ENCODE measurements at regions not wholly inside any gene's neighbourhood (a gene's known extent, or its start where the extent isn't known, plus 50 kb on each side); places are given as distances from the start of the nearest gene placed in this dataset.

DNA sequence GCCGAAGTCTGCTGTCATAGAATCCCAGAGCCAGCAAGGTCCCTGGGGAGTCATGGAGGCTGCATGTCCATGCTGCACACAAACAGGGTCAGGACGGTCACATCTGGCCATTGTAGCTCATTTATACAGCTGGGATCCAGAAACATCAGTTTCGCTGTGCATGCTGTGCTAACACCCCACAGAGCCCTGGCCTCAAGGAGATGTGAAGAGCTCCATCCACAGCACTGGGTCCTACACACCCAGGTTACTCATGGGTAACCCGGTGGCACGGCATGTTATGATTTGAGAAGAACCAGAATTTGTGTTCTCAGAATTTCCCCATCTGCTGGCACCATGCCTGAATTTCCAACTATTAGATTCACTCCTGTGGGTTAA lies 146.3 kb upstream of the ARHGAP20 start:
- H3K9me3 ChIP-seq = no peaks in the 10 kb centered on the region
- DNase-seq = no peak
- intact Hi-C loops (cut with DNase I) = no loop called here

DNA sequence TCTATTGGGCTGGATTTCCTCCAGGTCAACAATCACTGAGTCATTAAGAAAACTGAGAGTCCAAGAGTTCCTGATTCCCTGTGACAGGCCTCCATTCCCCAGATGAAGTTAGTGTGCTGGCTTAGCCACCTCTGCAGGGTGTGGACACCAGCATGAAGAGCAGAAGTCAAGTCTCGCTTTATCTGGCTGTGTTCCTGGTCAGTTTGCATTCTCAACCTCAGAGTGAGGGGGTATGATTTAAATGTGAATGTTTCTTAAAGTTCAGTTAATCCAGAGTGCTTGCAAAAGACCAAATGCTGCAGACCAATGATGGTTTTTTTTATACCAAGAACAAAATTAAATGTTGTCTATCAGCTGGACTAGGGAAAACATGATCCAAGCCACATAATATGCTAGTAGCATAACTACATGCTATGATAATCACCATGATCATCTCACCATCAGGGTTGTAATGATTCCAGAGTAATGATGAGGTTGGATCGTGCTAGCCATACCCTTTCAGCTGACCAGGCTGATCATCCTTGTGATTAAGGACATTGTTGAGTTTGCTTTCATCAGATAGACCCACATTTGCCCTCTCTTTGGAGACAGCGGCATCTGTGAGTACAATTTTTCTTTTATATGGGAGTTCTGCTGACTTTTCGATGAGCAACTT lies 145.8 kb upstream of the ARHGAP20 start:
- TF ChIP-seq POLR2A (IDR thresholded peaks at IDR 0.05) = no peak
- TF ChIP-seq, protein P1, sequence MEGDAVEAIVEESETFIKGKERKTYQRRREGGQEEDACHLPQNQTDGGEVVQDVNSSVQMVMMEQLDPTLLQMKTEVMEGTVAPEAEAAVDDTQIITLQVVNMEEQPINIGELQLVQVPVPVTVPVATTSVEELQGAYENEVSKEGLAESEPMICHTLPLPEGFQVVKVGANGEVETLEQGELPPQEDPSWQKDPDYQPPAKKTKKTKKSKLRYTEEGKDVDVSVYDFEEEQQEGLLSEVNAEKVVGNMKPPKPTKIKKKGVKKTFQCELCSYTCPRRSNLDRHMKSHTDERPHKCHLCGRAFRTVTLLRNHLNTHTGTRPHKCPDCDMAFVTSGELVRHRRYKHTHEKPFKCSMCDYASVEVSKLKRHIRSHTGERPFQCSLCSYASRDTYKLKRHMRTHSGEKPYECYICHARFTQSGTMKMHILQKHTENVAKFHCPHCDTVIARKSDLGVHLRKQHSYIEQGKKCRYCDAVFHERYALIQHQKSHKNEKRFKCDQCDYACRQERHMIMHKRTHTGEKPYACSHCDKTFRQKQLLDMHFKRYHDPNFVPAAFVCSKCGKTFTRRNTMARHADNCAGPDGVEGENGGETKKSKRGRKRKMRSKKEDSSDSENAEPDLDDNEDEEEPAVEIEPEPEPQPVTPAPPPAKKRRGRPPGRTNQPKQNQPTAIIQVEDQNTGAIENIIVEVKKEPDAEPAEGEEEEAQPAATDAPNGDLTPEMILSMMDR (IDR thresholded peaks at IDR 0.05) = no peak
- WGBS, 2 donors = 53 to 78% methylated on average over 3 to 4 of the region's 4 CpGs
- H3K27ac ChIP-seq = peak overlapping the region in 3 of 4 donors; percentile 57 to 77 (median 64)
- no peaks in the 10 kb centered on the region for H3K27me3 ChIP-seq
- peaks cover 5 to 32% (median 10%) of the 10 kb centered on the region in 3 donors for H3K4me1 ChIP-seq
- H3K9me3 ChIP-seq = no peaks in the 10 kb centered on the region
- intact Hi-C loops (cut with DNase I) = no loop called here
- DNase-seq = no peak
- H3K36me3 ChIP-seq = no peaks in the 10 kb centered on the region
- H3K4me3 ChIP-seq = no peak overlapping the region

More for the DNA sequence above, 146.3 kb upstream of the ARHGAP20 start:
- Histone ChIP-seq H3K36me3 (no peaks in the 10 kb centered on the region), H3K4me1 (peaks cover 5 to 32% (median 10%) of the 10 kb centered on the region in 3 donors), H3K4me3 (no peak overlapping the region), H3K27me3 (no peaks in the 10 kb centered on the region), H3K27ac (peak overlapping the region in 3 of 4 donors; percentile 45 to 77 (median 64))
- WGBS, 2 donors = 25 to 61% methylated on average over 3 to 5 of the region's 5 CpGs
- no peak for TF ChIP-seq POLR2A (IDR thresholded peaks at IDR 0.05)
- TF ChIP-seq, protein P1 (IDR thresholded peaks at IDR 0.05) = no peak

DNA sequence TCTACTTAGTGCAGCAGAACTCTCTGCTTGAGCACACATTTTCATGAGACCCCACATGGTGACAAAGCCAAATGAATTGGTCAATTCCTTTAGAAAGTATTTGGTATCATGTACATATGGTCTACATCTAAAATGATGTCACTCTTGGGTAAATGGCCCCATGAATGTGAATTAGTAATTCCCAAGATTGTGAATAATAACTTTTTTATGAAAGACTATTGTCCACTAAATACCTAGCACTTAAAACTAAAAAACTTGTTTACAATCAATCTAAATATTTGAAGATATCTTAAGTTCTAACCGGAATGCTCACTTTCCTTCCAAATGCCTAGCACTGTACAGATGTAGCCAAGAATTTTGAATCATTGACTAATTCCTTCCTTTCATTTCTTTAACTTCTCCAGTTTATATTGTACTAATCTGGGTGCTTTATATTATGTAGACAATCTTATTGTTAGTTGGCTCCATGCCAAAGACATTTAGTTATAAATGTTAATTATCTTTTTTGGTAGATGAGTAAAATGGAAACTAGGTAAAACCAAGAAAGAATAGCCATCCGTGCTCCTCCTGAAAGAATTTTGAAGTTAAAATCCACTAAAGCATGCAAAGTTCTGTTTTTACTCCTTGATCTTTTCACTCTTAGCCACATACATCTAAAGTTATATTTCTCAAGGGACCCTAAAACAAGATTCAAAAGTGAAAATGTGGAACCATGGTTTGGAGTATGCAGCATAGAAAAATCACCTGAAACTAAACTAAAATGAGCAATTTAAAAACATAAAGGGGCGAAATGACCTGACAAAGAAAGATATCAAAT lies 145.0 kb upstream of the ARHGAP20 start:
- Histone ChIP-seq H3K4me1 (peaks cover 5 to 32% (median 10%) of the 10 kb centered on the region in 3 donors), H3K4me3 (no peak overlapping the region), H3K27me3 (no peaks in the 10 kb centered on the region), H3K27ac (peak overlapping the region in 3 of 4 donors; percentile 57 to 77 (median 64)), H3K9me3 (no peaks in the 10 kb centered on the region), H3K36me3 (no peaks in the 10 kb centered on the region)
- DNase-seq = no peak
- intact Hi-C loops (cut with DNase I) = no loop called here
- WGBS, 2 donors = 44 to 48% methylated on average over 3 of the region's 3 CpGs
- TF ChIP-seq POLR2A (IDR thresholded peaks at IDR 0.05) = no peak
- TF ChIP-seq, protein P1 (IDR thresholded peaks at IDR 0.05) = no peak

DNA sequence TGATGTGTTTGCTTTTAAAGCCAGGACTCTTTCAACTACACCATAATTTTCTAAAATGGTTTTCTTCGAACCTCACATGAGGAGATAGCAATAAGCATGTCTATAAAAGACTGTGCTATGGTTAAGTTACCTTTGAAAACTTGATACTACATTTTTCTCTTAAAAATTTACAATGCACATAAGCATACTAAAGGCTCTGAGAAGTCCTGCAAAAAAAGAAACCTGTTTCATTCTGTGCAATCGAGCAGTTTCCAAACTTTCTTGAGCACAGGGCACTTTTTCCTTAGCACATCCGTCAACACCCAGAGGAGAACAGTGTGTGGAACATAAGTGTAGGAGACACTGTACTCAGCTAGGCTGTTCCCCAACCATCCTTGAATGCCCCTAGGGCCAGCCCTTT lies 144.1 kb upstream of the ARHGAP20 start:
- H3K4me3 ChIP-seq = no peak overlapping the region
- no peaks in the 10 kb centered on the region for H3K36me3 ChIP-seq
- no peak overlapping the region for H3K27ac ChIP-seq
- H3K9me3 ChIP-seq = no peaks in the 10 kb centered on the region
- 82 to 83% methylated on average over 3 of the region's 3 CpGs for WGBS, 2 donors
- no peaks in the 10 kb centered on the region for H3K27me3 ChIP-seq
- intact Hi-C loops (cut with DNase I) = no loop called here
- TF ChIP-seq POLR2A (IDR thresholded peaks at IDR 0.05) = no peak
- TF ChIP-seq, protein P1 (IDR thresholded peaks at IDR 0.05) = no peak
- H3K4me1 ChIP-seq = peaks cover 5 to 32% (median 10%) of the 10 kb centered on the region in 3 donors
- no peak for DNase-seq

DNA sequence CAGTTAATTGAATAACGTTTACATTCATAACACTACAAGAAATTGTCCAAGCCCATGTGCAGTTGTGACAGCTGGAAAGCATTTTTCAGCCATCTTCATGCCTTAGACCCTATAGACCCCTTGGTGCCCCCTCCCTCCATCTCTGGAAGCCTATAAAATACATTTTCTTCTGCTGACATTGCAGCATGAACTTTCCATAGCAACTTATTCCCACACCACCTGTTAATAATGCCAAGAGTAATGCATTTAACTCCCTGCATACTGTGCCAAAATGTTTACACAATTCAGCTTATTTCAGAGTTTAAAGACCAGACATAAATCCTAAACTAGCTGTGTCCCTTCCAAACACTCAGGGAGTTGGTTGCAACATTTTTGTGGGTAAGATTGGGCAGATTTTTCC lies 143.0 kb upstream of the ARHGAP20 start:
- no peaks in the 10 kb centered on the region for H3K9me3 ChIP-seq
- 28 to 41% methylated on average over 1 of the region's 1 CpG for WGBS, 2 donors
- no peak overlapping the region for H3K27ac ChIP-seq
- H3K36me3 ChIP-seq = no peaks in the 10 kb centered on the region
- intact Hi-C loops (cut with DNase I) = no loop called here
- no peak for TF ChIP-seq POLR2A (IDR thresholded peaks at IDR 0.05)
- TF ChIP-seq, protein P1 (IDR thresholded peaks at IDR 0.05) = no peak
- peaks cover 5 to 32% (median 10%) of the 10 kb centered on the region in 3 donors for H3K4me1 ChIP-seq
- no peak overlapping the region for H3K4me3 ChIP-seq
- H3K27me3 ChIP-seq = no peaks in the 10 kb centered on the region
- no peak for DNase-seq
